Urinary bladder (tissue), 3 donors: ENCODE measurements at regions not wholly inside any gene's neighbourhood (a gene's known extent, or its start where the extent isn't known, plus 50 kb on each side); places are given as distances from the start of the nearest gene placed in this dataset.
"Not testable (repeated sequence)": the region's sequence is repeated elsewhere in the genome, so short reads cannot be mapped to it uniquely, and the experiment has no call there.

Experiments used
- DNase-seq: peaks from one replicate; pipeline ENCODE4 v3.0.0-alpha.2; 2015; ENCODE audit errors: extremely low spot score
- H3K27ac ChIP-seq: one replicate; pipeline ENCODE4 v1.5.1; 2013; ENCODE audit warnings: low read depth, mild to moderate bottlenecking, moderate library complexity
- H3K36me3 ChIP-seq: one replicate; pipeline ENCODE4 v1.6.1; 2013; ENCODE audit warnings: mild to moderate bottlenecking, moderate library complexity; ENCODE audit not compliant: insufficient read depth
- H3K4me1 ChIP-seq: one replicate; pipeline ENCODE4 v1.6.1; 2013; ENCODE audit warnings: mild to moderate bottlenecking, moderate library complexity; ENCODE audit not compliant: insufficient read depth
- H3K4me3 ChIP-seq: one replicate; pipeline ENCODE4 v1.5.1; 2013; ENCODE audit warnings: low read depth, low read length
- WGBS: extraction: QIAGEN DNeasy Blood & Tissue Kit; methylation state at CpG from one replicate; pipeline ENCODE4 v1.1.7; 2013; 5-methylcytosine and 5-hydroxymethylcytosine counted together
- donor health status: healthy with polysubstance abuse.
- donor health status: healthy.

DNA sequence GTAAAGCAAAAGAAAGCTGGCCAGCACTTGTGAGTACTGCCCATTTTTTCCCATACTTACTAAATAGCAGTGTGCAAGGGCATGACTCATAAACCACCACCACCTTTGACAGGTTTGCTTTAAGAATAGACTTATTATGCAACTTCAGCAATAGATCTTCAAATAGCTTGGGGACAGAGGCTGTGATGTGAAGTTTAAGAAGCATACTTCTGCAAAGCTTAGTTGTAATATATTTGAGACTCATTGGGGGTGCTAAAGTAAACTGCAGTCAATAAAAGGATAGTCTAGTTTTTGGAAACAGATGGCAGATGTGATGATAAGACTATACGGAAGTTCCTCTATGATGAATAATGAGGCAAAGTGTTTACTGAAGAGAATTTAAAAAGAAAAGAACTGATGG lies 210.0 kb downstream of the PLA2G4A start:
- no peak overlapping the region for H3K4me3 ChIP-seq
- DNase-seq: no peak
- no peak overlapping the region for H3K27ac ChIP-seq
- H3K36me3 ChIP-seq: no peaks in the 10 kb centered on the region
- 37% methylated on average over 1 of the region's 1 CpG for WGBS
- no peaks in the 10 kb centered on the region for H3K4me1 ChIP-seq

DNA sequence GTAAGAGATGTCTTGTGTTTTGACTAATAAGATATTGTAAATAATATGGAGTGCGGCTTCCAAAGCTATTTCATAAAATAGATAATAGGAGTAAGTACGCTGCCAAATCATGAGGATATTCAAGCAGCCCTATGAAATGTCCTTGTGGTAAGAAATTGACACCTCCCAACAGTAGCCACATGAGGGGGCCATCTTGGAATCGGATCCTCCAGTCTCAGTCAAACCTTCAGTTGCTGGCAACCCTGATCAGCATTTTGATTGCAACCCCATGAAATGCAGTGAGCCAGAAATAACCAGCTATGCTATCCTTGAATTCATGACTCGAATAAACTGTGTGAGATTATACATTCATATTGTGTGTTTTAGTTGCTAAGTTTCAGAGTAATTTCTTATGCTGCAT lies 212.4 kb downstream of the PLA2G4A start:
- Histone ChIP-seq H3K4me1 (no peaks in the 10 kb centered on the region), H3K4me3 (no peak overlapping the region), H3K27ac (no peak overlapping the region), H3K36me3 (no peaks in the 10 kb centered on the region)
- WGBS: 84% methylated on average over 4 of the region's 4 CpGs
- DNase-seq: no peak

DNA sequence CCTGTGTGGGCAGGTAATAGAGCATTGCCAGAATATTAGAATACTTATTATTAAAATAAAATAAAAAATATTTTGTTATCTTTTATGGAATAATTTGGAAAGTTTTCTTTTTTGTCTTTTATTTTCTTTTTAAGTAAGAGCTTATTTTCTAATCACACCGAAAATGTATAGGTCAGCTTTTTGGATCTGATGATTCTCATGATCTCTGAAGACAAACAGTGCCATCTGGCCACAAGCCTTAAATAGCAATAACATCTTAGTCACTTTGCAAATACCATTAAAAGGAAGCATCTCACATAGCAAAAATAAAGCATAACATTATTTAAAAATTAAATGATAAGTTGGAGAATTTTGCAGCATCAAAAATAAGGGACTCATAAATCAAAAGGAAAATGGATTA lies 213.8 kb downstream of the PLA2G4A start:
- Histone ChIP-seq H3K4me3 (no peak overlapping the region), H3K36me3 (no peaks in the 10 kb centered on the region), H3K4me1 (no peaks in the 10 kb centered on the region), H3K27ac (no peak overlapping the region)
- no peak for DNase-seq
- 89% methylated on average over 1 of the region's 1 CpG for WGBS

DNA sequence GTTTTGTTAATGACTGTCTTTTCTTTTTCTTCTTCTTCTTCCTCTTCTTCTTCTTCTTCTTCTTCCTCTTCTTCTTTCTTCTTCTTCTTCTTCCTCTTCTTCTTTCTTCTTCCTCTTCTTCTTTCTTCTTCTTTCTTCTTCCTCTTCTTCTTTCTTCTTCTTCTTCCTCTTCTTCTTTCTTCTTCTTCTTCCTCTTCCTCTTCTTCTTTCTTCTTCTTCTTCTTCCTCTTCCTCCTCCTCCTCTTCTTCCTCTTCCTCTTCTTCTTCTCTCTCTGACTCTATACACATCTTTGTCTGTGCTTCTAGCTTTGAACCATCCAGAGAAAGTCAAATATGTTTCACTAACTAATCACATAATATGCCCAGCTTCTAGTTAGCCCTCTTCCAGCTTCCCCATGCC lies 214.7 kb downstream of the PLA2G4A start:
- not testable (repeated sequence) for H3K4me3 ChIP-seq, H3K4me1 ChIP-seq, DNase-seq, H3K27ac ChIP-seq, H3K36me3 ChIP-seq

DNA sequence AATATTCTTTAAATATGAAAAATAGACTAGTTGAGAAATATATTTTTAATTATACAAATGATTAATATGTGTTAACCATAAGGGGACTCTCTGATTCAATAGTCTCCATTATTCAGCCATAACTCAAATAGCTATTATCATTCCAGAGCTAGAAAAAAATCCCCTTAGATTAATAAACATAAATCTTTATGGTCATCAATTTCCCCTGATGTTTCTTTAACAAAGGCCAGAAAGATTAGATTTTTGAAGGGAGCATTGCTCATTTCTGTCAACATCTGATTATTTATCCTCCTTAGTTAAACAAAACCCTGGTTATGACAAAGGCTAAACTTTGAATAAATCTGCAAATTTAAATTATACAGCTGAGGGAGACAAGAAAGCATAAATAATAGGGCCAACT lies 215.7 kb downstream of the PLA2G4A start:
- no peaks in the 10 kb centered on the region for H3K4me1 ChIP-seq
- no peak overlapping the region for H3K27ac ChIP-seq
- DNase-seq: no peak
- no peak overlapping the region for H3K4me3 ChIP-seq
- no peaks in the 10 kb centered on the region for H3K36me3 ChIP-seq

DNA sequence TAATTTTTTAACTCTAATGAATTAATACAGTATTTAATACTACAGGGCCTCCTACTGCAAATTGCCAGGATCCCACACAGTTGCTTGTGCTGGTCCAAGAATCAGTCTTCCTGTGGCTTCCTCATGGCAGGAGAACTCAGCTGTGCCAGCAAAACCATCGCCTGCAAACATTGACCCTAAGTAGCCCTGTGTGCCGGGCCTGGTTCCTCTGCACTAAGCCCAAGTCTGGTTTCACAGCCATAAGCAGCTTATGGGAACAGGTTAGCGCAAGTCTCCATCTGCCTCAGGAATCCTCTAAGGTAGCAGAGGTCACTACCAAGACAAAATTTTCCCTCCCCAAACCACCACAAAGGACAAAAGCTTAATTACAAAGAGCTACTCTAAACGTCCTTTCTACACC lies 216.6 kb downstream of the PLA2G4A start:
- H3K36me3 ChIP-seq: no peaks in the 10 kb centered on the region
- 88% methylated on average over 4 of the region's 4 CpGs for WGBS
- no peak overlapping the region for H3K27ac ChIP-seq
- H3K4me1 ChIP-seq: no peaks in the 10 kb centered on the region
- no peak overlapping the region for H3K4me3 ChIP-seq
- DNase-seq: no peak

DNA sequence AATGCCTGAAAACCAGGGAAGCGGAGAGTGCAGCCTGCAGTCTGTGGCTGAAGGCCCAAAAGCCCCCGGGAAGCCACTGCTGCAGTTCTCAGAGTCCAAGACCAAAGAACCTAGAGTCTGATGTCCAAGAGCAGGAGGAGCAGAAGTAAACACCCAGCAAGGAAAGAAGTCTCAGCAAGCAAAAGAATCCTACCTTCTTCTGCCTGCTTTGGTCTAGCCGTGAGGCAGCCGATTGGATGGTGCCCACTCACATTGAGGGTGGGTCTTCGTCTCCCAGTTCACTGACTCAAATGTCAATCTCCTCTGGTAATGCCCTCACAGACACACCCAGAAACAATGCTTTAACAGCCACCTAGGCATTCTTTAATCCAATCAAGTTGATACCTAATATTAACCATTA lies 217.5 kb downstream of the PLA2G4A start:
- Histone ChIP-seq H3K4me3 (no peak overlapping the region), H3K4me1 (no peaks in the 10 kb centered on the region), H3K27ac (no peak overlapping the region), H3K36me3 (no peaks in the 10 kb centered on the region)
- 95% methylated on average over 5 of the region's 5 CpGs for WGBS
- no peak for DNase-seq

GRCh38 chr1:187047298-187047697 lies 218.5 kb downstream of the PLA2G4A start:
- 88% methylated on average over 5 of the region's 5 CpGs for WGBS

DNA sequence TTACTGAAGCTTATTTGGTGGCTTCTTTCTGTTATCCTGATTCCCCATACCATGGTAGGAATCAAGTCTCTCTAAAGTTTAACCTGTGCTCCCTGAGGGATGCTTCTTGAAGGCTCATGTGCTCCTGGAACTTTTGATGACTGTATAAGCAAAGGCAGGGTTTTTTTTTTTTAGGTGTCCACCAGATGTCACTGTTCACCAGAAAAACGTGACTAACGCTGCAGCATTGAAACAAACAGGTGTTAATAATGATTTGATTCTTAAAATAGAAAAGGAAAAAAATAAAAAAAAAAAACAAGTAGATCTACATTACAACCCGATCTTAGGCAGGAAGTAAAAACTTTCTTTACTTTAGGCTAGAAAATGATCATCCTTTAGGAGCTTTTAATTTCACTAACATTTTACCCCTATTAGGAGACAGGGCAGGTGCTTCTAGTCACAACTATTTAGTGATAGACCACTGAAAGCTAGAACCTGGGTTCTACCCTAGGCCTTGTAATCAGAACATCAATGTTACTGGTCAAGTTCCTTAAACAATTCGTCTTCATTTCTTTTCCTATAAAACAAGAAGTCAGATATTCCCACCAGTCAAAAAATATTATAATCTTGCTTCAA lies 223.0 kb downstream of the PLA2G4A start:
- peak; percentile 43 for DNase-seq
- no peak overlapping the region for H3K27ac ChIP-seq
- no peaks in the 10 kb centered on the region for H3K36me3 ChIP-seq
- H3K4me3 ChIP-seq: no peak overlapping the region
- H3K4me1 ChIP-seq: no peaks in the 10 kb centered on the region
- WGBS: 13% methylated on average over 4 of the region's 4 CpGs

More at GRCh38 chr1:187047298-187047697, 218.5 kb downstream of the PLA2G4A start:
- Histone ChIP-seq H3K36me3 (no peaks in the 10 kb centered on the region), H3K27ac (no peak overlapping the region), H3K4me1 (no peaks in the 10 kb centered on the region), H3K4me3 (no peak overlapping the region)
- DNase-seq: no peak

- WGBS: 64% methylated on average over 4 of the region's 4 CpGs
- DNase-seq: no peak
- Histone ChIP-seq H3K36me3 (no peaks in the 10 kb centered on the region), H3K27ac (no peak overlapping the region), H3K4me3 (no peak overlapping the region), H3K4me1 (no peaks in the 10 kb centered on the region)
Observed at GRCh38 chr1:187053876-187054275, 225.1 kb downstream of the PLA2G4A start.

DNA sequence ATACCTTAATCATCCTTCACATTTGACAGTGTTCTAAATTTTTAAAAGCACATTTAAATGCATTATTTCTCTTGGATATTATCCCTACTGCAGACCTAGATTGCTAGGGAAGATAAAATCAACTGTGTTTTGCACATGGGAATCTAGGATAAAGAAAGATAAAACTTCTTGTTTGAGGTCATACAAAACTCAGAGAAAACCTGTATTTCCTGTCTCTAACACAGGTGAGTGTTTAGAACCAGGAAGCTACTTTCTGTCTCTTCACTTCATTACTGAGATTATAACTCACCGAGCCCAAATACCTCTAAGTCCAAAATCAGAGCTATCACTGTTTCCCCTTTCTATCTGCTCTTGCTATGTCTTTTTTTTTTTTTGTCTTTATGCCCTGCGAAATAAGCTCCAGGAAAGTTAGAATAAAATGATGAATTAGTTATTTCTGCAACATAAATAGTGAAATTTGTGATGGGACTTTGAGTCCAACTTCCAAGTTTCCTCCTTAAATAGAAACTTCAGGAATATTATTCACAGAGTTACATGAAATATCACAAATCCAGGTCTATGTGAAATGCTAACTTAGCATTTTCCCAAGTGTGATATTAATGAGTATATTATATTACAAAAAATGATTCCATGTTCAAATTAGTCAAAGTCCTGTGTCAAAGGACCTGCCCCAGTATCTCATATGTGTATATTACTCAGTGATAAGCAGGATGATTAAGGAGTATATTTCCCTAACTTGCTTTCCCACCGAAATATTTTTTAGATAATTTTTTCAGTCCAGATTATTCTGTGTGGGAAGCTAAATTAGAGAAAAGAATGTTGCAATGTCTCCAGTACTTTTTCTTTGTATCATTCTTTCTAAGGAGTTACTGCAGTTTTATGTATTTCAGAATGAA lies 226.4 kb downstream of the PLA2G4A start:
- Histone ChIP-seq H3K4me3 (no peak overlapping the region), H3K4me1 (no peaks in the 10 kb centered on the region), H3K36me3 (no peaks in the 10 kb centered on the region), H3K27ac (no peak overlapping the region)
- WGBS: 75% methylated on average over 3 of the region's 3 CpGs
- no peak for DNase-seq

GRCh38 chr1:187063271-187063670 lies 234.5 kb downstream of the PLA2G4A start:
- 81% methylated on average over 2 of the region's 2 CpGs for WGBS
- DNase-seq: no peak
- Histone ChIP-seq H3K36me3 (no peaks in the 10 kb centered on the region), H3K4me3 (no peak overlapping the region), H3K4me1 (no peaks in the 10 kb centered on the region), H3K27ac (no peak overlapping the region)

- DNase-seq: no peak
- Histone ChIP-seq H3K36me3 (no peaks in the 10 kb centered on the region), H3K27ac (no peak overlapping the region), H3K4me3 (no peak overlapping the region), H3K4me1 (no peaks in the 10 kb centered on the region)
- WGBS: 93% methylated on average over 1 of the region's 1 CpG
Observed at GRCh38 chr1:187067160-187067559, 238.4 kb downstream of the PLA2G4A start.

DNA sequence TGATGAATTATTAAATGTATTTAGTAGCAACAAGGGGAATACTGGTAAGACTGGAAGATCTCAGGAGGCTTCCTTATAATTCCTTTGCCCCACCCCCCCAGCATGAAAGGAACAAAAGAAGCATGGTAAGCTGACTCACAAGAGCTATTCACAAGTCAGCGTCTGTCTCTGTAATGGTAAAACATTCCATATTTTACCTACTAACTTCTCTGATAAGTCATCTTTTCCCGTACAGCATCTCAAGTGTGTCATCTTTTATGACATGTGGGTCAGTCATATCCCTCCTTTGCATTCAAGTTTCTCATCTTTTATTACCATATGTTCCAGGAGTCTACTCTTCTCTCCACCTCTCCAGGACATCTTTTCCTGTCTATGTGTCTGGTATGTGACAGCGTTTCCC lies 241.3 kb downstream of the PLA2G4A start:
- H3K36me3 ChIP-seq: no peaks in the 10 kb centered on the region
- no peak for DNase-seq
- H3K4me1 ChIP-seq: no peaks in the 10 kb centered on the region
- 58% methylated on average over 3 of the region's 3 CpGs for WGBS
- H3K4me3 ChIP-seq: no peak overlapping the region
- no peak overlapping the region for H3K27ac ChIP-seq
